GM18861 (cell line): ENCODE measurements at regions not wholly inside any gene's neighbourhood (a gene's known extent, or its start where the extent isn't known, plus 50 kb on each side); places are given as distances from the start of the nearest gene placed in this dataset.
"Not testable (repeated sequence)": the region's sequence is repeated elsewhere in the genome, so short reads cannot be mapped to it uniquely, and the experiment has no call there.

ENCODE experiments used
- ATAC-seq: cut with Tn5 transposase; IDR thresholded peaks from one replicate; pipeline ENCODE4 v1.9.1; 2021; ENCODE audit not compliant: unreplicated experiment

DNA sequence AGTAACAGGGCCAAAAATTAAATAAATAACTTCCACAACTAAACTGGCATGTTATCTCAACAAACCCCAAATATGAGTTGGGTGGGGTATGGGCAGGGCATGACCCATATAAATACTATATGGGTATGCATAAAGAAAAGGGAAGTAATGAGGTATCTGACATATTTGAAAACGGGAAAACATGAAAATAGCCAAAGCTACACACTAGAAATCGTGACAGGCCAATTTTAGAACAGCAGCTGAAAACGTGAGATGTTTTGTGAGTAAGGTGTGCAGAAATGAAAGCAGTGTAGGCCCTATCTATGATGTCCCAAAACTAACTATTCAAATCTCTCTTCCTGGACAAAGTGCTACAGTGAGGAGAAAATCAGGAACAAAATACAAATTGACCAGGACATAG lies 537.9 kb upstream of the NR5A2 start:
- no peak for ATAC-seq

DNA sequence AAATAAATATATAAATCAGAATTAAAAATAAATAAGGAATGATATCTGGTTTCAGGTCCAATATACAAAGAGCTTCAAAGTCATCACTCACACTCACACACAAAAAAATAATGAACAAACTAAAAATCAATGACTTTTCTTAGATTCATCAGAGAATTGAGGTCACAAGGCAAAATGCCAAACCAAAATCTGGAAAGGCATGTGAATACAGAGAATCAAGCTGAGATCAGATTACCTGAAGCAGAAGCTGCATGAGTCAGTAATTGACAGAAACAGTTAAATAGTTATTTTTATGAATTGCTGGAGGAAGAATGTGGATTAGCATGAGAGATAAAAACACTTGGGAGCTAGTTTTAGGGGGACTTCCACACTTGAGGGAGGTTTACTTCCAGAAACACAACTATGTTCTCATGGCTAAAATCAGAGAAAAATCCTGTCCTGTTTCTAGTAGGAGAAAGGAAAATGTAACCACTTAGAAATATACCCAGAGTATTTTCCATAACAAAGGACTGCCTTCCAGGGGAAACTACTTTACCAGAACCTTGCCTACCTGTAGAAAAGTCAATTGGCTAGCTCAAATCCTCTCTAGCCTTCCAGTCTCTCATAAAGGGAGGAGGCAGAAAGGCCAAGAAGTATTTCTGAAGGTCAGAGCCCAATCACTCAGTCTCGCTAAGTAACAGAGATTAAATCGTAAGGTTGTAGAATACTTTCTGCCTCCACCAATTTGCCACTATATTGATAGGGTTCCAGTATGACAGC lies 536.6 kb upstream of the NR5A2 start:
- ATAC-seq, result no peak

DNA sequence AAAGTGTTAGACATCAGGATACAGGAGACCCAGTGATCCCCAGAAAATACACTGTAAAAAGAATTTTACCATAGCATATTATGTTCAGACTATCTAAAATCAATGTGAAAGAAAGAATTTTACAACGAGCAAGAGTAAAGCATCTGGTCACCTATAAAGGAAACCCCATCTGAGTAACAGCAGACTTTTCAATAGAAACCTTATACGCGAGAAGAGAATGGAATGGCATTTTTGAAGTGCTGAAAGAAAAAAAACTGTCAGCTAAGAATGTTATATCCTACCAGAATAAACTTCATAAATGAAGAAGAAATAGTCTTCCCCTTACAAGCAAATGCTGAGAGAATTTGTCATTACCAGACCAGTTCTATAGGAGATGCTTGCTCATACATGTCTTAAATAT lies 532.1 kb upstream of the NR5A2 start:
- no peak for ATAC-seq

DNA sequence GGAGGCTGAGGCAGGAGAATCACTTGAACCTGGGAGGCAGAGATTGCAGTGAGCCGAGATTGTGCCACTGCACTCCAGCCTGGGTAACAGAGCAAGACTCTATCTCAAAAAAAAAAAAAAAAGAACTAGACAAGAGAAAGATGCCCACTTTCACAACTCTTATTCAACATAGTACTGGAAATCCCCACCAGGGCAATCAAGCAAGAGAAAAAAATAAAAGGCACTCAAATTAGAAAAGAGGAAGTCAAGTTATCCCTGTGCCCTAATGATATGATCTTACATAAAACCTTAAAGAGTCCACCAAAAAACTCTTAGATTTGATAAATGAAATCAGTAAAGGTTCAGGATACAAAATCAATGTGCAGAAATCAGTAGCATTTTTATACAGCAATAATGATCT lies 528.7 kb upstream of the NR5A2 start:
- ATAC-seq, result peak; percentile 92

DNA sequence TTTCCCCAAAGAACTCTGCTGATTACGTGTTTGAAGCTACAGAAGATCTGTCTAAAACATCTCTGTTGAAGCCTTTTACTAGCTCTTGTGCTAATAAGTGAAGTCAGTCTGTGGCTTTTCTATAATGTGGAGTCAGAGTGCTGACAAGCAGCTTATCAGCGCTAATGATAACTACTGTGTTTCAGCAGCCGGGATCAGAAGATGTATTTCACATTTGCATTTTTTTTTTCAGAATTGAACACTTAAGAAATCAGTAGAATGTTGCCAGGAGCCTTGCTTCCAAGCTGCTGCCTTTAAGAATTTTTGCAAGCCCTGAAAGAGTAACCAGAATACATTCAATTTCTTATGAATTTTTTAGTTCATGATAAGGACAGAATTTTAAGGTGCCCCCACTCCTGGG lies 519.4 kb upstream of the NR5A2 start:
- no peak for ATAC-seq

DNA sequence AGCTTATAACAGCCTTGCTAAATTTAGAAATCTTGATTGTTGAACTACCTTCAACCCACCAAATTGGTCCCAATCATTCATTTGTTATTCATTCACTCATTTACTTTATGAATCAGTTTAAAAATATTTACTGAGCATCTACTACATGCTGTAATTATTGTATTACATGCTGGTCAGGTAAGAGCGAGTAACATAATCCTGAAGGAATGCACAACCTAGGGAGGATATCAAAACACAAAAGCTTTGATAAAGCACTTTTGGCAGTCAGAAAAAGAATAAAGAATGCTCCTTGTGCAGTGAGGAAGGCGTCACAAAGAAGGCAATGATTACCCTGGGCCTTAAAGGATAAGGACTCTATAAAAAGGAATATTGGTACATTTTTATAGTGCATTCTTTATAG lies 518.9 kb upstream of the NR5A2 start:
- ATAC-seq, result no peak

DNA sequence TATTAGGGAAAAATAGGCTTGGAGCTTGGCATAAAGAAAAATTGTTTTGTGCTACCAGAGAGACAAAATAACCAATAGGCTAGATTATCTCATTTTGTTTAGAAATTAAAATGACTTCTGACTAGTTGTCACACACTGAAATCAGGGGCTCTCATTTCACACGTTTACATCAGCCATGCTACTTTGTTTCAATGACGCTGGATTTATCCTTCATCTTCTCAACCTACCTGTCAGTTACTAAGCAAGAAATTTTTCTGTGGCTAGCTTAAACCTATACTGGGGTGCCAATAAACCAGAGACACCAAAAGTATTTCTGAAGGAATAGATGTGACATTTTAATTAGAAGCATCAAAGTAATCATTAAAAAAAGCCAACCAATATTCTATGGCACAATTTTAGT lies 518.1 kb upstream of the NR5A2 start:
- no peak for ATAC-seq

DNA sequence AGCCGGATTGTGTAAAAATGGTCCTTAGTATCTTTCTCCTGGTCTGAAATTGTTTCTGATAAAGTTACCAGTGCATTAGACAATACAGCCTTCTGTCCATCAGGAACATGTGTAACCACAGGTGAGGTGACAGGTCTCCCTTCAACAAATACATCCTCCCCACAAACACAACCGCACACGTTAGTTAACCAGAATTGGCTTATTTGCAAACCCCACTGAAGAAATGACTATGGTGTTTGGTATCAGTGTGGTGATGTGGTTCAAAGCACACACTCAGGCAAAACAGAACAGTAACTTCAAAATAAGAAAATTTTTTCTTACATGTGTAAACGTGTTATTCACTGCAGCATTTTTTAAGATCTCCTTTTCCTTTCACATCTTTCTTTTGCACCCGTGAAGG lies 517.2 kb upstream of the NR5A2 start:
- ATAC-seq, result no peak

DNA sequence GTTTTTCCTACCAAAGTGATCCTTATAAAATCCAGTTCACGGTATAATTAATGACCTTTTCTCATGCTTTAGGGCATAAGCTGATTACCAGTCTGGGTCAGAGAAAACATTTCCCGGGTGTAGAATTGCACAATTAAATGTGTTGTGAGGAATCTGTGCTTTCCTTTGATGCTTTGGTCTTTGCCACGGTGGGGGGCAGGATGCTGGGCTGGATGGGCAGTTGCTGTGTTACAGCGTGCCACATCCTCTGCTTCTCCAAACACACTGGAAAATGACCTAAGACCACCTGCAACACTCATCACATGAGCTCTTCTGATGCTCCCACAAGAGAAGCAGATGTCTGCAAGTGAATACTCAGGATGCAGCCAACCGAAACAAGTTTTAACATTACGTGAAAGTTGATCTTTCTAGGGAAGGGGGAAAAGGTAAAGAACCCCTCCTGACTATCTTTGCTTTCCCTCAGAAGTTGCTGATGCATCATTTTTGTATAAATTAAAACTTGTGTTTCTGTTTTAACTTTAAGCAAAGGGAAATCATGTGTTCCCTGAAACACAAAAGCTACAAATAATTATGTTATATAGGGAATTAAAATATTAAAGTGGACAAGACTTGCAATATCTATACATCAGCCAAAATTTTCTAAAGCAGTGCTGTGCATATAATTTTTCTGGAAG lies 515.3 kb upstream of the NR5A2 start:
- ATAC-seq, result no peak

DNA sequence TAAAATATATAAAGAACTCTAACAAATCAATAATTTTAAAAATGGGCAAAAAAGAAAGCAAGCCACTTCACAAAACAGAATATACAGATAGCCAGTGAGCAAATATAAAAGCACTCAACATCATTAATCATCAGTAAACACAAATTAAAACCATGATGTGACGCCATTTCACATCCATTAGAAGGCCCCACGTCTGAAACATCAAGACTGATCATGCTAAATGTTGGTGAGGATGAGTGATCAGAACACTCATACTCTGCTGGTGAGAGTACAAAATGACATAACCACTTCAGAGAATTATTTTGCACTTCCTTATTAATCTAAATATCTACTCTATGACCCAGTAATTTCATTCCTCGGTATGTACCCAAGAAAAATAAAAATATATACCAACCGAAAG lies 512.2 kb upstream of the NR5A2 start:
- ATAC-seq, result no peak

DNA sequence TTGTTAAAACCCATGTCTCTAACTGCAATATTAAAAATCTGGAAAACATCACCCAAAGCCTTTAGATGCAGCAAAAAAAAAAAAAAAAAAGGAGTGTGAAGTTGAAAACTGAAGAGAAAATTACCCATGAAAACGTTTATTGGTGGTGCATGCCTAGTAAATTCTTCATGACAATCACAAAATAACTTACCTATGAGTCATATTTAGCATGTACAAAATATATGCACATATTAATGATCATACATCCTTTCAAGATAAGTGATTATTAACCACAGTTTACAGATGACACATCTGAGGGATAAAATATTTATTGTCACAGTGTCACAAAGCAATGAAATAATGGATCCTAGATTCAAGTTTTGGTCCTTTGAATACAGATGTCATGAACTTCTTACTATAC lies 505.2 kb upstream of the NR5A2 start:
- no peak for ATAC-seq

DNA sequence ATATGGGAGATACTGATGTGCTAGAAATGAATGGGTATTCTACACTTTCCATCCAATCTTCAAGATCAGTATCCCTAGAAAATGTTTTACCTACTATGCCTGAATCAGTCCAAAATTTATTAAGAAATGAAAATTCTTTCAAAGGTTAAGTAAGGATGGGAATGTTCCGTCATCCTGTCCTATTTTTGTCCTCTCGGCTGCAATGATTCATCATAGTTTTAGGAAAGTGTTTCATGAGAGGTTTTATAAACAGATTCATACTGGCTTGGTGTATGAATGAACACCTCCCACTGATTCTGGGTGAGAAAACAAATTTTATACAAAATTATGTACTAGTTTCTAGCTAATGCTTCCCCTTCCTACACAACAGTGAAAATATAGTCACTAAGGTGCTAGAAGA lies 504.6 kb upstream of the NR5A2 start:
- ATAC-seq, result no peak

DNA sequence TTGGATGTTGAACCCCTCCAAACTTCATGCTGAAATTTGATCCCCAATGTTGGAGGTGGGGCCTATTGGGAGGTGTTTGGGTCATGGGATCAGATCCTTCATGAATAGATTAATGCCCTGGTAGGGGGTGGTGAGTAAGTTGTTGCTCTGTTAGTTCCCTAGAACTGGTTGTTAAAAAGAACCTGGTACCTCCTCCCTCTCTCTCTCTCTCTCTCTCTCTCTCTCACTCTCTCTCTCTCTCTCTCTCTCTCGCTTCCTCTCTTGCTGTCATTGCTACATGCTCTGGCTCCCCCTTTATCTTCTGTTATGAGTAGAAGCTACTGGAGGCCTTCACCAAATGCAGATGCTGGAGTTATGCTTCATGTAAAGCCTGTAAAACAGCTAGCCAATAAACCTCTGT lies 498.2 kb upstream of the NR5A2 start:
- no peak for ATAC-seq

DNA sequence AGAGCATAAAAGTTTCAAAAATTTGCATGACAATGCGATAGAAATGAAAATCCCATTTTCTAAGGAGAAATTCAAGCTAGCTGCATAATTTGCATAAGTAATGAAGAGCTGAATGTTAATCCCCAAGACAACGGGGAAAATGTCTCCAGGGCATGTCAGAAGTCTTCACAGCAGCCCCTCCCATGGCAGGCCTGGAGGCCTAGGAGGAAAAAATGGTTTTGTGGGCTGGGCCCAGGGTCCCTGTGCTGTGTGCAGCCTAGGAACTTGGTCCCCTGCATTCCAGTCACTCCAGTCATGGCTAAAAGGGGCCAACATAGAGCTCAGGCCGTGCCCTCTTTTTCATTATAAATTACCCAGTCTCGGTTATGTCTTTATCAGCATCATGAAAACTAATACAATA lies 494.1 kb upstream of the NR5A2 start:
- not testable (repeated sequence) for ATAC-seq

DNA sequence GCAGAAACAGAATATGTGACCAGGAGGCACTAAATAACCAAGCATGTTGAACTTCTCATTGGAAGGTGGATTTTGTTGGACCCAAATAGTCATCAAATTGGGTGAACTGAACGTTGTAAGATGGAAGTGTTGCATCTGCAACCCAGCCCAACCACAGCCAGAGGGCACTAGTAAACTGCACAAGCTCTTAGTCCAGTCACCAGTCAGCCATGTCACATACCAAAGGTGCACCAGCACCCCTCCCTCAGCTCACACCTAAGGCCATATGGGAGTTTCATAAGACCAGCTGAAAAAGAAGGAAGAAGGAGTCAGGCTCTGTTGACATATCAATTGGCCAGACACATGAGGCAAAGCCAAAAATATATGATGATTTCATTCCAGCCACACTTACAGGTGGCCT lies 481.7 kb upstream of the NR5A2 start:
- ATAC-seq, result no peak

DNA sequence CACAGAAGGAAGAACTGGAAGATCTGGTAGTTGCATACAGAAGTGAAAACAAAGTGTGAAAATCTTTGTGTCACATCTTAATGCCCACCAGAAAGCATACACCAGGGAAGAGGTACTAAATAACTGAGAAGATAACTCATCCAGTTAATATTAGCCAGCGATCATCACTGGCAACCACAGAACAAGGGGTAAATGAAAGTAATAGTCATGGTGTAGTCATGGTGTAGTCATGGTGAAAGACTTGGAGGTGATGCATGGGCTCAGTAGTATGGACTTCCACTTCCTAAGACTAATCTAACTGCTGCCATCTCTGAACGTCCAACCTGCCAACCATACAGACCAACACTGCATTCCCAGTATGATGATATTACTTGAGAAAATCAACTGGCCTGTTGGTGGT lies 481.2 kb upstream of the NR5A2 start:
- ATAC-seq, result no peak

DNA sequence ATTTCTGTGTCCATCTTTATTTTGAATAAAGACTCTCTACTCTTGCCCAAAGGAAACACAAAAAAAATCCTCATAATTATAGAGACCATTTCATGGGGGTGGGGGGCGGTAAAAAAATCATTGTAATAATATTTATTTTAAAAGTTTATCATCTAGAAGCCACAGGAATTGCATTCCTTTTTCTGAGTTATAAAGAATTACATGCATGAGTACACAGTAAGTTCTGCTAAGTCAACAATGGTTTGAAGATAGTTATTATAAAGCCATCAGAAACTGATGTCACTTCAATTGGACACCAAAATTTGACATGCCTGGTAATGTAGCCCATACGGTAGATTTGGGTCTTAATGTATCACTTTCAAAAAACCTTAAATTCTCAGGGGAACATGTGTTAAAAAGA lies 478.1 kb upstream of the NR5A2 start:
- ATAC-seq, result no peak

DNA sequence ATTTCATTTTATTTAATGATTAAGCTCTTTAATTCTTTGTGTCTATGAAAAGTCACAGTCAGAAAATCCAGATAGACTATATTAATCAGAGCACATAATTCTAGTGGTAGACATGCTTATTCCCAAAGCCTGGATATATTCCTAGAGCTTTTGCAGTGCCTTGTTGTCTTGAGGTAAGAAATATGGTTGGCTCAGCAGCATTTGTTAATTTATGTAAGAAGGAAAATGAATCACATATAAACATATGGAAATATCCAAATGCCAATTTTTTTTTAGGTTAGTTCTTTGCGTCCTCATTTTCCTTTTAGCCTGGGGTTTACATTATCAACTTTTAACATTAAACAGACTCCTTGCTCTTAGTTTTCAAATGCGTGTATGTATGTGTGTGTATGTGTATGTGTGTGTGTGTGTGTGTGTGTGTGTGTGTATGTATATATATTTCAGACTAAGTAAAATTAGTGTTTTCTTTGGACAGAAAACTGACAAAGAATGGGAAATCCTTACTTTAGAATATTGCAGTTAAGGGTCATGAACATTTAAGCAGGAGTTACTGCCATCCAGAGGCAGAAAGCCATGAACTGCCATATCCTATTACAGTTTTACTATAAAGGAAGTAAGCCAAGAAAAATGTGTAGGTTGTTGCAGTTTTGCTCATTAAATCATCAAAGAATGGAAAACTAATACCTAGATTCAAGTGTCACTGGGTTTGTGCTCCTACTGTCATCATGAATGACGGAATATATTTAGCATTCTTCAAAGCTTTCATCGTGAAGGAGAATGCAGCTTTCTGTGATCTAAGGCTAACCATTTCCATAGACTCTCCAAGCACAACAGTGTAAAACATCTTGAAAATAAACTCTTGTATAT lies 477.1 kb upstream of the NR5A2 start:
- no peak for ATAC-seq

DNA sequence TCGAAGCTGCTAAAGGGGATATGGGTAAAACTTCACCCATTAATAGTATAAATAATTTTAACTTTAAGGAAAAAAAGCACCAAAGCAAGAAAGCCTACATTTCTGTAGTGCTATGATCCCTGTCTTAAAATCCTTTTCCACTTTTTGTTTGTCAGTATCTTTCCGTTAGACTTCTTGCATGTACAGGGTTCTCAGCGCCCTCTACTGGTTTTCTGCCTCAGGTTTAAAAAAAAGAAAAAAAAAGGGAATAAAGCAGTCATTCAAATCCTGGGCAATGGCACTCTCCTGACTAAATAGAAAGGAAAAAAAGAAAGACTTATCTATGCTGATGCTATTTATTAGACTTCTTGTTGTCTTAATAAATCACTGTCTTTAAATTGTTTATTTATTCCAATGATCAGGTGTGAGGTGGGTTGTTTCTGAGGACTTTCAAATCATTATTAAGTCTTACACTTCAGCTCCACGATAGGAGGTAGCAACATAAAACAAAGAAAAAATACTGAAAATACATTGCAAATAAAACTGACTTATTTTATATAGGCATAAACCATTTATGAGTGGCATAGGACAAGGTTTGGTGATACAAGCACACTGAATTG lies 475.4 kb upstream of the NR5A2 start:
- ATAC-seq, result no peak

DNA sequence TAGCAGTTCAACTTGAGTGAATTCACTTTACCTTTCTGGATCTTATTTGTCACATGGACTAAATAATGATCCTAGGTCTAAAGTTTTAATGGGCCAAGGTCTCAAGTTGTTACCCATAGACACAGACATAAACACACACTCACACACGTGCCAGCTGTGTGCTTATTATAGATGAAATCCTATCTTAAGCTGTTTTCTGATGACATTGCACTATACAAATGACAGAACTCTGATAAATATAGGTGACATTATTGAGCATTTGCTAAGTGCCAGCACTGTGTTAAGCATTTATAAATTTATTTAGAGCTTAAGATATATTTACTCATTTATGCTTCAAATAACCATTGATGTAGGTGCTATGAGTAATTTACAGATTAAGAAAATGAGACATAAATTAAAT lies 474.4 kb upstream of the NR5A2 start:
- ATAC-seq, result no peak

DNA sequence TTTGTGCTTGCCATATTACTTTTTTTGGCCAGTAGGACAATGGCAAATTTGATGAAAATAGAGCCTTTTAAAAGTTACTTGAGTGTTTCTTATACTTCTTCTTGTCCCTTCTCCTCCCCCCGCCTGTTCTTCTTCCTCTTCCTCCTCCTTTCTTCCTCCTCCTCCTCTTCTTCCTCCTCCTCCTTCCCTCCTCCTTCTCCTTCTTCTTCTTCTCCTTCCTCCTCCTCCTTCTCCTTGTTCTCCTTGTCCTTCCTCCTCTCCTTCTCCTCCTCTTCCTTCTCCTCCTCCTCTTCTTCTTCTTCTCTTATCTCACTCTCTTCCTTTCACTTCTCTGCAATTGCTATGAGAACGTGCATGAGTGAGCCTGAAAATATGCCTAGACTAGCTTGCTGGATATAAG lies 466.2 kb upstream of the NR5A2 start:
- ATAC-seq, result no peak

DNA sequence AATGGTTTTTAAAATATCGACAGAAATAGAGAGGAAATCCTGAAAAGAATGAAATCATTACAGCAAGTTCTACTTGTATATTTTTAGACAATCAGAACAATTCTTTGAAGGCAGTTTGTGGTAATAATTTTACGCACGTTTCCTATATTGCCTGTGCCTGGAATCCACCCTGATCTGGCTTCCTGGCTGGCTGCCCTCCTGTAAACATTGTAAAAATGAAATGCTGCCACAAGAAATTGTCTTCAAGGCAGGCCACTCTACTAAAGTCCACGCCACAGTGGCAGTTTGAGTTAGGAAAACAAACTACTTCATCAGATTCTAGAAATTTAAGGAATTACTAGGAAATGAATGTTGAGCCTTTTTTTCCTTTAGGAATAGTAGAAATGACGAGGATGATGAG lies 454.5 kb upstream of the NR5A2 start:
- ATAC-seq, result no peak
